ENCODE measurements at regions not wholly inside any gene's neighbourhood (a gene's known extent, or its start where the extent isn't known, plus 50 kb on each side); places are given as distances from the start of the nearest gene placed in this dataset.

GRCh38 chr21:26412885-26413284 is 160.2 kb downstream of the CYYR1 start:
- ChIA-PET CTCF (no interaction called here), POLR2A (no interaction called here)
- no peak for DNase-seq (ENCODE audit: extremely low spot score)
- TF ChIP-seq FOXM1 (IDR thresholded peaks at IDR 0.05; ENCODE audit: borderline replicate concordance): no peak
- TF ChIP-seq PKNOX1 (IDR thresholded peaks at IDR 0.05): no peak
- no peak for TF ChIP-seq ZNF384 (IDR thresholded peaks at IDR 0.05)
- TF ChIP-seq TARDBP (IDR thresholded peaks at IDR 0.05): no peak
- TF ChIP-seq ARNT (IDR thresholded peaks at IDR 0.05): no peak
- TF ChIP-seq CTBP1 (IDR thresholded peaks at IDR 0.05; ENCODE audit: borderline replicate concordance): no peak
- no peak for TF ChIP-seq FOXK2 (IDR thresholded peaks at IDR 0.05)
- no peak for TF ChIP-seq BHLHE40 (IDR thresholded peaks at IDR 0.05; ENCODE audit: borderline replicate concordance)
- TF ChIP-seq NFRKB (IDR thresholded peaks at IDR 0.05): no peak

GRCh38 chr21:26409735-26410134 is 163.4 kb downstream of the CYYR1 start:
- ChIA-PET CTCF (no interaction called here), POLR2A (no interaction called here)
- TF ChIP-seq FOXM1 (IDR thresholded peaks at IDR 0.05; ENCODE audit: borderline replicate concordance) (no peak), ELF4 (IDR thresholded peaks at IDR 0.05) (no peak), ZNF384 (IDR thresholded peaks at IDR 0.05) (no peak), FOXA1 (IDR thresholded peaks at IDR 0.05) (no peak), SP1 (IDR thresholded peaks at IDR 0.05) (no peak), BHLHE40 (IDR thresholded peaks at IDR 0.05; ENCODE audit: borderline replicate concordance) (no peak), NFRKB (IDR thresholded peaks at IDR 0.05) (no peak), PKNOX1 (IDR thresholded peaks at IDR 0.05) (no peak), LEF1 (IDR thresholded peaks at IDR 0.05; ENCODE audit: borderline replicate concordance) (no peak), L3MBTL2 (conservative IDR thresholded peaks at IDR 0.05) (no peak), TARDBP (IDR thresholded peaks at IDR 0.05) (no peak), FOXK2 (IDR thresholded peaks at IDR 0.05) (no peak), SUZ12 (IDR thresholded peaks at IDR 0.05) (no peak)
- no peak for DNase-seq (ENCODE audit: extremely low spot score)

- CTCF ChIA-PET: no interaction called here
- DNase-seq (ENCODE audit: extremely low spot score): no peak
- TF ChIP-seq CTBP1 (IDR thresholded peaks at IDR 0.05; ENCODE audit: borderline replicate concordance): no peak
- no peak for TF ChIP-seq SP1 (IDR thresholded peaks at IDR 0.05)
- TF ChIP-seq ELF4 (IDR thresholded peaks at IDR 0.05): no peak
- TF ChIP-seq FOXA1 (IDR thresholded peaks at IDR 0.05): no peak
- TF ChIP-seq L3MBTL2 (conservative IDR thresholded peaks at IDR 0.05): no peak
- TF ChIP-seq TARDBP (IDR thresholded peaks at IDR 0.05): no peak
- POLR2A ChIA-PET: no interaction called here
These were observed 164.6 kb downstream of the CYYR1 start for GRCh38 chr21:26408511-26408910.

GRCh38 chr21:26406526-26406925 is 166.6 kb downstream of the CYYR1 start:
- CTCF ChIA-PET: no interaction called here
- DNase-seq (ENCODE audit: extremely low spot score): no peak
- TF ChIP-seq BHLHE40 (IDR thresholded peaks at IDR 0.05; ENCODE audit: borderline replicate concordance): no peak
- TF ChIP-seq L3MBTL2 (conservative IDR thresholded peaks at IDR 0.05): no peak
- no peak for TF ChIP-seq ZNF384 (IDR thresholded peaks at IDR 0.05)
- no peak for TF ChIP-seq SP1 (IDR thresholded peaks at IDR 0.05)
- TF ChIP-seq ELF4 (IDR thresholded peaks at IDR 0.05): no peak
- TF ChIP-seq FOXK2 (IDR thresholded peaks at IDR 0.05): no peak
- TF ChIP-seq FOXM1 (IDR thresholded peaks at IDR 0.05; ENCODE audit: borderline replicate concordance): no peak
- TF ChIP-seq ARNT (IDR thresholded peaks at IDR 0.05): no peak
- no peak for TF ChIP-seq SUZ12 (IDR thresholded peaks at IDR 0.05)
- TF ChIP-seq PKNOX1 (IDR thresholded peaks at IDR 0.05): no peak
- TF ChIP-seq FOXA1 (IDR thresholded peaks at IDR 0.05): no peak
- TF ChIP-seq NFRKB (IDR thresholded peaks at IDR 0.05): no peak
- no peak for TF ChIP-seq LEF1 (IDR thresholded peaks at IDR 0.05; ENCODE audit: borderline replicate concordance)
- POLR2A ChIA-PET: no interaction called here

- peak; percentile 22 for DNase-seq (ENCODE audit: extremely low spot score)
- ChIA-PET POLR2A (no interaction called here), CTCF (no interaction called here)
- TF ChIP-seq SUZ12 (IDR thresholded peaks at IDR 0.05) (no peak), HDGF (IDR thresholded peaks at IDR 0.05; ENCODE audit: borderline replicate concordance) (no peak), ZNF384 (IDR thresholded peaks at IDR 0.05) (no peak), NFRKB (IDR thresholded peaks at IDR 0.05) (no peak), FOXM1 (IDR thresholded peaks at IDR 0.05; ENCODE audit: borderline replicate concordance) (no peak), BHLHE40 (IDR thresholded peaks at IDR 0.05; ENCODE audit: borderline replicate concordance) (no peak), PKNOX1 (IDR thresholded peaks at IDR 0.05) (no peak), L3MBTL2 (conservative IDR thresholded peaks at IDR 0.05) (no peak), TARDBP (IDR thresholded peaks at IDR 0.05) (no peak), LEF1 (IDR thresholded peaks at IDR 0.05; ENCODE audit: borderline replicate concordance) (no peak)
These were observed 167.2 kb downstream of the CYYR1 start for GRCh38 chr21:26405735-26406361.

- POLR2A ChIA-PET: no interaction called here
- TF ChIP-seq FOXK2 (IDR thresholded peaks at IDR 0.05) (no peak), HDGF (IDR thresholded peaks at IDR 0.05; ENCODE audit: borderline replicate concordance) (no peak), ARNT (IDR thresholded peaks at IDR 0.05) (no peak), CTBP1 (IDR thresholded peaks at IDR 0.05; ENCODE audit: borderline replicate concordance) (no peak), ZNF384 (IDR thresholded peaks at IDR 0.05) (no peak), SP1 (IDR thresholded peaks at IDR 0.05) (no peak), FOXM1 (IDR thresholded peaks at IDR 0.05; ENCODE audit: borderline replicate concordance) (no peak)
- no peak for DNase-seq (ENCODE audit: extremely low spot score)
- CTCF ChIA-PET: no interaction called here
These were observed 168.0 kb downstream of the CYYR1 start for GRCh38 chr21:26405071-26405470.
